GM10248 (cell line): ENCODE measurements at regions not wholly inside any gene's neighbourhood (a gene's known extent, or its start where the extent isn't known, plus 50 kb on each side); places are given as distances from the start of the nearest gene placed in this dataset.
"Not testable (repeated sequence)": the region's sequence is repeated elsewhere in the genome, so short reads cannot be mapped to it uniquely, and the experiment has no call there.

Experiments used
- CTCF ChIA-PET: fragments of 300-600 bp; sonication (Branson Sonifier 250); formaldehyde crosslinking; extraction: SDS; loops from one replicate; lab custom pipeline; 2021; ENCODE audit warnings: antibody characterized with exemption; lab: Yijun Ruan, JAX
- POLR2A ChIA-PET: fragments of 350-650 bp; sonication (Branson Sonifier 250); formaldehyde crosslinking; extraction: SDS; loops from one replicate; lab custom pipeline; 2020; ENCODE audit warnings: antibody characterized with exemption; lab: Yijun Ruan, JAX
- DNase-seq: peaks from one replicate; pipeline ENCODE4 v3.0.0; 2012; ENCODE audit errors: extremely low spot score
- CTCF ChIP-seq: IDR thresholded peaks from 2 replicates; pipeline ENCODE4 v1.5.1; 2012; ENCODE audit warnings: mild to moderate bottlenecking, low read depth; ENCODE audit errors: extremely low read depth, missing control alignments, control extremely low read depth

- CTCF ChIA-PET: interaction anchor here (1.2 to 2.4 kb wide), 4 partner anchors 8 to 22 kb away, joined by 3 to 12 read pairs (median 6); no protein-coding TSS in a partner anchor
- no peak for TF ChIP-seq CTCF
- POLR2A ChIA-PET: no interaction called here
These were observed 136.8 kb downstream of the FAM53A start for GRCh38 chr4:1547131-1547855.

DNA sequence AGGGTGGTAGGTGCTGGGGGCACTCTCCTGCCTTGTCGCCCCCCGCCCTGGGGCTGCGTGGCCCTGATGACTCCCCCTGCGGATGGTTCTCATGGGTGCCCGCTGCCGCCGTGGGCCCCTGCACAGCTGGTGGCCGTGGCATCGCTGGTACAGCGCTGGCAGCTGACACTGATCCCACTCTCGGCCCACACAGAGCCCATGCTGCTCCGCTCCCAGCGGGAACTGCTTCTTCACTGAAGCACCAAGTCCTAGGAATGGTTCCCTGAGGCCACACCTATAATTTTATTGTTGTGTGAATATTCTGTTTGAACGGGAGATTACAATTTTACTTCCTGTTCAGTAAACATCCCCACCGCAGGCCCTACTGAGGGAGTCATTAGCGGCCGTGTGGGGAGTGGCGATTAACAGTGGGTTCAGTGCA lies 138.6 kb upstream of the NKX1-1 start:
- ChIA-PET POLR2A (no interaction called here), CTCF (no interaction called here)
- DNase-seq: no peak
- TF ChIP-seq CTCF: no peak

More at GRCh38 chr4:1547131-1547855, 136.8 kb downstream of the FAM53A start:
- DNase-seq: no peak

DNA sequence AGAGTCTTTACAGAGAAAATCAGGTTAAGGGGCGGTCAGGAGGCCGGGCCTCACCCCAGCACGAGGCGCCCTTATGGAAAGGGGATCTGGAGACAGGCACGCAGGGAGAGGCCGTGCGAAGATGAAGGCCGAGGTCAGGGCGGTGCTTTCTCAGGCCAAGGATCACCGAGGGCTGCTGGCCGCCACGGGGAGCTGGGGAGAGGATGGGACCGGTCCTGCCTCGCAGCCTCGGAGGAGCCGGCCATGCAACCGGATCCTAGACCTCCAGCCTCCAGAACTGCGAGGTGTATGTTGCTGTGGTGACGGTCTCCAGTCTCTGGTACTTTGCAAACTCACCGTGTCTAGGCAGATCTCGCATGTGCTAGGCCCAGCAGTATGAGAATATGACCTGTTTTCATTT lies 138.2 kb upstream of the NKX1-1 start:
- CTCF ChIA-PET, DNase-seq, POLR2A ChIA-PET: not testable (repeated sequence)

DNA sequence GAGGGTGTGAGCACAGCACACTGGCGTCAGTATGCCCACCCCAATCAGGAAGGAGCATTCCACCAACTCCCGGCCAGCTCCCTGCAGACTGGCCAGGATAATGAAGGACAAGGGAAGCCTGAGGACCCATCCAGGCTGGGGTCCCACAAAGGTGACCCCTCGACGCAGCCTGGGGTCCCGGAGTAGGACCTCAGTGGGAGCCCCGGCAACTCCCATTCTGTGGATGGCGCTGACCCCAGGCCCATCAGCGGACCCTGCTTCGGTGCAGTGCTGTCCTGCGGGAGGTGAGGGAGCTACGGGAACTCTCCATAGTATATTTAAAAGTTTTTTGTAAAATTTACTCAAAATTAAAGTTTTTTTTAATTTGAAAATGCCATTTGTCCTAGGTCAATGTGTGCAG lies 137.7 kb upstream of the NKX1-1 start:
- no peak for DNase-seq
- ChIA-PET CTCF (no interaction called here), POLR2A (no interaction called here)
- no peak for TF ChIP-seq CTCF

GRCh38 chr4:1543561-1543960 lies 137.3 kb upstream of the NKX1-1 start:
- ChIA-PET CTCF (no interaction called here), POLR2A (no interaction called here)
- TF ChIP-seq CTCF: no peak
- DNase-seq: no peak

DNA sequence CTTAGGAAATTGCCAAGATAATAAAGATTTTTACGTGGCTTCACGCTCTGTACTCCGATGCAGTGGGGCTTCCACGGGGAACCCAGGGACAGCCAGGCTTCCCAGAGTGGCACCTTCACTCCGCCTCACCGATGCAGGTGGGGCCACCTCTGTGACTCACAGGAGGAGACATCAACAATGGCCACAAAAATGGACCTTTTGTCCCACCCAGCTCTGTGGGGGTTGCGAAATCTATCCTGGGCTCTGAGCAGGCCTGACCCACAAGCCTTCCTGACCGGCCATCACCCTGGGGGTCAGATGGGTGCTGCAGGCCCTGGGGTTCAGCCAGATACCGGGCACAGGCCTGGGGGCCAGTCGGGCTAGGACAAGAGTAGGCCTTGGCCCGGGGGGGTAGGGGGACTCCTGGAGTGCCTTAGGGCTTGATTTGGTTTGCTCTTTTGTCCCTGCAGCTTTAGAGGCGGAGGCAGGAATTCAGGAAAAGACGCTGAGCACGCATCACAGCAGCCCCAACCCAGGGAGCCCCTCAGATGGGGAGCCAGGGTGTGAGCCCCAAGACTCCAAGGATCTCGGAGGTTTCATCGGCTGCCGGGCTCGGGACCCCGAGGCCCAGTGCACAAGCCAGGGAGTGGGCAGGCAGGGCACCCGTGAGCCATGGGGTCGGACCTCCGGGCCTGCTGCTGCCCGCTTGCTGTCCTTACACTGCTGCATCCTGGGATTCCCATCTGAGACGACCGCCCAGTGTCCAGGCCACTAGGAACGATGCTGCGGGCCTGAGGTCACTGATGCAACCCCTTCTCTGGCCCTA lies 136.5 kb upstream of the NKX1-1 start:
- ChIA-PET CTCF (no interaction called here), POLR2A (no interaction called here)
- no peak for TF ChIP-seq CTCF
- no peak for DNase-seq

DNA sequence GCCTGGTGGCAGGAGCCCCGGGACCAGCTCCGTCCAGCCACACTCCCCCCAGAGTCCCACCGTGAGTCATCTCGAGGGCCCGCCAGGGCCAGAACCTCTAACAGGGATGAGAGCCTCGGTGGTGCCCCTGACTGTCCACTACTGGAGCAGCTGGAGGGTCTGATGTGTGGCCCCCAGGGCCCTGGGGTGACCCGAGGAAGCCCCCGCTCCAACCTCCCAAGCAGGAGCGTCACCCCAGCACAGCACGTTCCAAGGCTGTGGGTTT lies 135.9 kb upstream of the NKX1-1 start:
- ChIA-PET POLR2A (no interaction called here), CTCF (no interaction called here)
- no peak for TF ChIP-seq CTCF
- DNase-seq: no peak
